Neutrophil (primary cell): ENCODE measurements at regions not wholly inside any gene's neighbourhood (a gene's known extent, or its start where the extent isn't known, plus 50 kb on each side); places are given as distances from the start of the nearest gene placed in this dataset.

Source experiments
- H3K27ac ChIP-seq: fragments of 200-600 bp; sonication (generic); 2 replicates; pipeline ENCODE4 v1.5.1; 2016; ENCODE audit warnings: mild to moderate bottlenecking, moderate library complexity
- H3K27me3 ChIP-seq: fragments of 200-600 bp; sonication (generic); 2 replicates; pipeline ENCODE4 v1.6.0; 2016; ENCODE audit warnings: mild to moderate bottlenecking
- H3K36me3 ChIP-seq: fragments of 200-600 bp; sonication (generic); 2 replicates; pipeline ENCODE4 v1.5.1; 2017
- H3K4me1 ChIP-seq, 2 experiments: fragments of 200-600 bp in 1 of 2; sonication (generic) in 1 of 2; 1 replicate in 1 of 2; 2 replicates in 1 of 2; pipeline versions ENCODE4 v1.5.1 to v1.6.1; 2013 to 2016; ENCODE audit warnings: low read depth in 1 of 2, low read length in 1 of 2, mild to moderate bottlenecking in 1 of 2, moderate library complexity in 1 of 2; ENCODE audit not compliant: control insufficient read depth in 1 of 2, insufficient read depth in 1 of 2
- H3K4me3 ChIP-seq, 2 experiments: fragments of 200-600 bp in 1 of 2; sonication (generic) in 1 of 2; 1 replicate in 1 of 2; 2 replicates in 1 of 2; pipeline ENCODE4 v1.5.1; 2013 to 2016; ENCODE audit warnings: low read depth in 1 of 2, low read length in 1 of 2, mild to moderate bottlenecking in 1 of 2, moderate library complexity in 1 of 2
- H3K9me3 ChIP-seq: fragments of 200-600 bp; sonication (generic); 2 replicates; pipeline ENCODE4 v1.5.1; 2016
- CTCF ChIP-seq: fragments of 200-600 bp; sonication (generic); IDR thresholded peaks from 2 replicates; pipeline ENCODE4 v1.5.1; 2016; ENCODE audit warnings: antibody characterized with exemption

- no peak overlapping the region for H3K4me3 ChIP-seq
- no peaks in the 10 kb centered on the region for H3K9me3 ChIP-seq
- TF ChIP-seq CTCF, result no peak
- H3K27ac ChIP-seq, result no peak overlapping the region
- H3K4me1 ChIP-seq, result no peaks in the 10 kb centered on the region
- no peaks in the 10 kb centered on the region for H3K36me3 ChIP-seq
- no peaks in the 10 kb centered on the region for H3K27me3 ChIP-seq
Measured at GRCh38 chr2:219968685-219969345, 341.4 kb downstream of the SLC4A3 start.

GRCh38 chr2:219969508-219969907 is 342.1 kb downstream of the SLC4A3 start:
- H3K27ac ChIP-seq, result no peak overlapping the region
- TF ChIP-seq CTCF, result no peak
- H3K36me3 ChIP-seq, result no peaks in the 10 kb centered on the region
- no peaks in the 10 kb centered on the region for H3K4me1 ChIP-seq
- H3K9me3 ChIP-seq, result no peaks in the 10 kb centered on the region
- no peak overlapping the region for H3K4me3 ChIP-seq
- no peaks in the 10 kb centered on the region for H3K27me3 ChIP-seq

- Histone ChIP-seq H3K9me3 (no peaks in the 10 kb centered on the region), H3K4me3 (no peak overlapping the region), H3K36me3 (no peaks in the 10 kb centered on the region), H3K27me3 (no peaks in the 10 kb centered on the region), H3K4me1 (no peaks in the 10 kb centered on the region), H3K27ac (no peak overlapping the region)
- no peak for TF ChIP-seq CTCF
Measured at GRCh38 chr2:219973136-219973535, 345.7 kb downstream of the SLC4A3 start.

GRCh38 chr2:219976871-219977270 is 349.4 kb downstream of the SLC4A3 start:
- H3K4me1 ChIP-seq, result no peaks in the 10 kb centered on the region
- H3K27me3 ChIP-seq, result no peaks in the 10 kb centered on the region
- H3K9me3 ChIP-seq, result no peaks in the 10 kb centered on the region
- H3K4me3 ChIP-seq, result no peak overlapping the region
- no peak overlapping the region for H3K27ac ChIP-seq
- TF ChIP-seq CTCF, result no peak
- no peaks in the 10 kb centered on the region for H3K36me3 ChIP-seq

GRCh38 chr2:219980638-219981037 is 353.2 kb downstream of the SLC4A3 start:
- Histone ChIP-seq H3K36me3 (no peaks in the 10 kb centered on the region), H3K4me3 (no peak overlapping the region), H3K9me3 (no peaks in the 10 kb centered on the region), H3K27ac (no peak overlapping the region), H3K4me1 (no peaks in the 10 kb centered on the region), H3K27me3 (no peaks in the 10 kb centered on the region)
- TF ChIP-seq CTCF, result no peak
